ENCODE measurements at regions not wholly inside any gene's neighbourhood (a gene's known extent, or its start where the extent isn't known, plus 50 kb on each side); places are given as distances from the start of the nearest gene placed in this dataset.

GRCh38 chr5:176732736-176733405, 77.5 kb upstream of the UNC5A start:
- no peak for DNase-seq (ENCODE audit: low read depth)
- no peak for TF ChIP-seq CTCF (IDR thresholded peaks at IDR 0.05; ENCODE audit: low read length, missing control alignments)

DNA sequence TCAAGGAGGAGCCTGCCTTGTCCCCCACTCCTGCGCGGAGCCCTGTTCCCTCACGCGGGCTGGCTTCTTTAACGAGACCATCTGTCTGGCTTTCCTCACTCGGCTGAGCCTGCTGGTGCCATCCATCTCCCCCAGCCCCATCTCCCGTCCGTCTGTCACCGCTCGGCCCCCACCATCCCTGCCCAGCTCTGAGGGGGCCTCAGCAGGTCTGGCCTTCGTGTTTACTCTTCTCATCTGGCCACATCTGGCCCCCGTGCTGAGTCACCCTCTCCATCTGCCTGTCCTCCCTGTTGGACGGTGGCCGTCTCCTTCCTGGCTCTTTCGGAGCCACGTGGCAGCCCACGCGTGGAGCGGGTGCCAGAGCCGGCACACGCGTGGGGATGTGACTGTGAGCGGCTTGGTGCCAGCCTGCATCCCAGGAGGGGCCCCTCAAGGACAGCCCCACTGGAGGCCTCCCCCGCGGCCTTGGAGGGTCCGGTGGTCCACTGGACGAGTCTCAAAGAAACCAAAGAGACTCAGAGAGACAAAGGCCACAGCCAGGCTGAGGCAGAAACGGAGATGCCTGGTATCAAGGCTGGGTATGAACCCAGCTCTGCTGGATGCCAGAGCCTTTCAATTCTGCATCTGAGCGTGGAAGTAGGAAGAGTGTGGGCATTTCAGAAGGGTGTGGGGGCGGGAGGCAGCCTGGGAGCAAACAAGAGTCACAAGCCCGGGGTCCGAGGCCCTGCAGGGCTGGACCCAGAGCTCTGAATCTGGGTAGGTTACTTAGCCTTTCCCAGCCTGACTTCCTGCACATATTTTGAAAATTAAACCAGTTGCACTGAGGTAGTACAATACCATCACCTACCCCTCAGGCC, 76.7 kb upstream of the UNC5A start:
- H3K4me3 ChIP-seq (replicated peaks; ENCODE audit: low read depth, low read length), result no peak overlapping the region
- no peak for DNase-seq (ENCODE audit: low read depth)
- no peak for TF ChIP-seq CTCF (IDR thresholded peaks at IDR 0.05; ENCODE audit: low read length, missing control alignments)

More at GRCh38 chr5:176732736-176733405, 77.5 kb upstream of the UNC5A start:
- H3K4me3 ChIP-seq (replicated peaks; ENCODE audit: low read depth, low read length), result no peak overlapping the region

GRCh38 chr5:176734756-176735342, 75.5 kb upstream of the UNC5A start:
- DNase-seq (ENCODE audit: low read depth), result no peak

GRCh38 chr5:176735383-176736265, 74.7 kb upstream of the UNC5A start:
- H3K4me3 ChIP-seq (replicated peaks; ENCODE audit: low read depth, low read length), result no peak overlapping the region
- DNase-seq (ENCODE audit: low read depth), result no peak
- no peak for TF ChIP-seq CTCF (IDR thresholded peaks at IDR 0.05; ENCODE audit: low read length, missing control alignments)

More at GRCh38 chr5:176734756-176735342, 75.5 kb upstream of the UNC5A start:
- no peak for TF ChIP-seq CTCF (IDR thresholded peaks at IDR 0.05; ENCODE audit: low read length, missing control alignments)
- no peak overlapping the region for H3K4me3 ChIP-seq (replicated peaks; ENCODE audit: low read depth, low read length)

- H3K4me3 ChIP-seq (replicated peaks; ENCODE audit: low read depth, low read length), result no peak overlapping the region
- DNase-seq (ENCODE audit: low read depth), result no peak
- no peak for TF ChIP-seq CTCF (IDR thresholded peaks at IDR 0.05; ENCODE audit: low read length, missing control alignments)
Observed at GRCh38 chr5:176736301-176736930, 73.9 kb upstream of the UNC5A start.
